Lower leg skin (tissue), 3 donors: ENCODE measurements at regions not wholly inside any gene's neighbourhood (a gene's known extent, or its start where the extent isn't known, plus 50 kb on each side); places are given as distances from the start of the nearest gene placed in this dataset.

Experiments
- POLR2A ChIP-seq, 2 donors: fragments of 450-650 bp; IDR thresholded peaks; one replicate each; pipeline ENCODE4 v1.6.1; 2016 to 2017; ENCODE audit warnings: antibody characterized with exemption in 2 of 2, mild to moderate bottlenecking in 1 of 2, moderate library complexity in 1 of 2
- TF ChIP-seq, protein P1 (sequence below), 3 donors: fragments of 450-650 bp; IDR thresholded peaks; one replicate each; pipeline ENCODE4 v1.5.1; 2016; ENCODE audit warnings: antibody characterized with exemption in 3 of 3, mild to moderate bottlenecking in 3 of 3, moderate library complexity in 2 of 3

DNA sequence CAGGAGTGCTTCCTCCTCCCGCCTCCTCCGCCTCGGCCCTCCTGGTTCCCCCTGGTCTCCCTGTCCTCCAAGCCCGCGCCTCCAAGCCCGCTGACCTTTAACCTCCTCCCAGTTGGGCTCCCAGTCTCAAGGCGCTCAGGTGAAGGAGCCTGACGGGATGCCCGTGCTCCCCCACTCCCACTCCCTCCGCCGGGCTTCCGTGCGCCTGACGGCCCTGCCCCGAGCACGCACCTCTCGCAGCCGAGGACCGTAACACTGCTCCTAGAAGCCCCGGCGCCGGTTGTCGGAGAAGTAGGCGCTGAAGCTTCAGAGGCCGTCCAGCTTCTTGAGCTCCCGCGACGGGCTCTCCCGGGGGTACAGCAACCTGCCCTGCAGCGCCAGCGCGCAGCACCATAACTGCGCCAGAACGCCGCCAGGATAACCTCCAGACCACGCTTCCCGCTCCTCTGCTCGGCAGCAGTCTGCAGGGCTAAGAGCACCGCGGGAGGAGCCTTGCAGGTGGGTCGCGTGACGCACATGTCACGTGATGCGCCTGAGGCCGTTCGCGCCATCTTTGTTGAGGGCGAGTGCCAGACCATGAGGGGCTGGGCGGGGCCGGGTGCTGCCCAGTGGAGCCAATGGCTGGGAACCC is 71.0 kb upstream of the ZNF479 start:
- TF ChIP-seq, protein P1, sequence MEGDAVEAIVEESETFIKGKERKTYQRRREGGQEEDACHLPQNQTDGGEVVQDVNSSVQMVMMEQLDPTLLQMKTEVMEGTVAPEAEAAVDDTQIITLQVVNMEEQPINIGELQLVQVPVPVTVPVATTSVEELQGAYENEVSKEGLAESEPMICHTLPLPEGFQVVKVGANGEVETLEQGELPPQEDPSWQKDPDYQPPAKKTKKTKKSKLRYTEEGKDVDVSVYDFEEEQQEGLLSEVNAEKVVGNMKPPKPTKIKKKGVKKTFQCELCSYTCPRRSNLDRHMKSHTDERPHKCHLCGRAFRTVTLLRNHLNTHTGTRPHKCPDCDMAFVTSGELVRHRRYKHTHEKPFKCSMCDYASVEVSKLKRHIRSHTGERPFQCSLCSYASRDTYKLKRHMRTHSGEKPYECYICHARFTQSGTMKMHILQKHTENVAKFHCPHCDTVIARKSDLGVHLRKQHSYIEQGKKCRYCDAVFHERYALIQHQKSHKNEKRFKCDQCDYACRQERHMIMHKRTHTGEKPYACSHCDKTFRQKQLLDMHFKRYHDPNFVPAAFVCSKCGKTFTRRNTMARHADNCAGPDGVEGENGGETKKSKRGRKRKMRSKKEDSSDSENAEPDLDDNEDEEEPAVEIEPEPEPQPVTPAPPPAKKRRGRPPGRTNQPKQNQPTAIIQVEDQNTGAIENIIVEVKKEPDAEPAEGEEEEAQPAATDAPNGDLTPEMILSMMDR (IDR thresholded peaks at IDR 0.05): no peak
- TF ChIP-seq POLR2A (IDR thresholded peaks at IDR 0.05): no peak
